HG03457 (cell line): ENCODE measurements at regions not wholly inside any gene's neighbourhood (a gene's known extent, or its start where the extent isn't known, plus 50 kb on each side); places are given as distances from the start of the nearest gene placed in this dataset.
"Not testable (repeated sequence)": the region's sequence is repeated elsewhere in the genome, so short reads cannot be mapped to it uniquely, and the experiment has no call there.

Source experiments
- ATAC-seq: cut with Tn5 transposase; IDR thresholded peaks from one replicate; pipeline ENCODE4 v1.9.1; 2021; ENCODE audit warnings: moderate number of reproducible peaks; ENCODE audit not compliant: unreplicated experiment

DNA sequence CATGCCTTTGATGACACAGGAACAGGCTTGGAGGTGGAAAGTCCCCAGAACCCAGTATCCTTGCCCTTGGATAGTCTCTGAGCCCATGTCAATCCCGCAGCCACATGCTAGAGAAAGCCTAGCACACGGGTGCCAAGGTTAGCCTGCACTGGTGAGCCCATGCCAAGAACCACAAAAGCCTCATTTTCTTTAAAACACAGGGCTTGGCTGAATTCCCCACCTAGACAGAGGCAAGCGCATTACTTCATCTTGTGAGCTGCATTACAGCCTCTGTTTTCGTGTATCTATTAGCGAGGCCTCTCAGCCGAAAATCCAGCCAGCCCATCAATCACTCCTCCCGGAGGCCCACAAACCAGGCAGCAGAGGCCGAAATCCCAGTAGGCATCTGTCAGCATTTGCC is 314.9 kb upstream of the AUTS2 start:
- no peak for ATAC-seq

DNA sequence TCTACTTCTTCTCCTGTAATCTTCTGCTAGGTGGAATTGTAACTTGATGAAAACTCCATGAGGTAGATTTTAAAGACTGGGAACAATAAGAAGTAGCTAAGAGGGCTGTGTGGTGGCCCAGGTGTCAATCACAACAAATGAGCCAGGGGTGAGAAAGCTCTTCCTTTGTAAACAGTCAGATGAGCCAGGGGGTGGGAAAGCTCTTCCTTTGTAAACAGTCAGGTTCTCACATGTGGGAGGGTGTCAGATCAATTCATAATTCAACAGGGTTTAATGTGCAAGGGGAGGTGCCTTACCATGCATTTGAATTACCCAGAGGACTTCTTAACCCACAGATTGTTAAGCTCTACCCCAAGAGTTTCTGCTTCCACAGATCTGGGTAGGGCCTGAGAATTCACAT is 312.4 kb upstream of the AUTS2 start:
- no peak for ATAC-seq

DNA sequence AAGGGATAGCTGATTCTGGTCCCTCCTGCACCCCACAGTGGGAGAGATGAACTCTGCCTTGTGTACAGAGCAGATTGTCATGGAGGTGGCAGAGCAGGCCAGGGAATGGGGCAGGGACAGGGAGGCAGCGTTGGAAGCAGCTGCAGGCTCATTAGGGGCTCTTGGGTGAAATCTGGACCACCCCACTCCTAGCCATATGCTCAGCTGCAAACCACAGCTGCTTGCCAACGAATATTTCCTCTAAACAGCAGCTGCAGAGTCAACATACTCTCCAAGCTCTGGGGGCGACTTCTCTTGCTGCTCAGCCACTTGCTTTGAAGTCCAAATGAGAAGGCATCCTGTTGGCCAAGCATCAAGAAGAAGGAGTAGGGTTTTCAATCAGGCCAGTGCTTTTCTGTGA is 302.3 kb upstream of the AUTS2 start:
- ATAC-seq: no peak

- no peak for ATAC-seq
These were observed 297.0 kb upstream of the AUTS2 start for GRCh38 chr7:69301253-69301652.

DNA sequence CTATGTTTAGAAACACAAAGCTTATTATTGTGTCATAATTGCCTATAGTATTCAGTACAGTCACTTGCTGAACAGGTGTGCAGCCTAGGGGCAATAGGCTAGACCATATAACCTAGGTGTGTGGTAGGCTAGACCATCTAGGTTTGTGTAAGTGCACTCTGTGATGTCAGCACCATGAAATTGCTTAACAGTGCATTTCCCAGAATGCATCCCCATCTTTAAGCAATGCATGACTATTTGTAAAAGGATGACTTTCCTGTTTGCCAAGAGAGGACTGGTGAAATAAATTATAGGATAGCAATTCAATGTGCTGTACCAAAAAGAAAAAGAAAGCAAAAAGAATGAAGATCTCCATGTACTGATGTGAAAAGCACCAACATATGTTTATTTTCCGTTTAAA is 288.7 kb upstream of the AUTS2 start:
- no peak for ATAC-seq

DNA sequence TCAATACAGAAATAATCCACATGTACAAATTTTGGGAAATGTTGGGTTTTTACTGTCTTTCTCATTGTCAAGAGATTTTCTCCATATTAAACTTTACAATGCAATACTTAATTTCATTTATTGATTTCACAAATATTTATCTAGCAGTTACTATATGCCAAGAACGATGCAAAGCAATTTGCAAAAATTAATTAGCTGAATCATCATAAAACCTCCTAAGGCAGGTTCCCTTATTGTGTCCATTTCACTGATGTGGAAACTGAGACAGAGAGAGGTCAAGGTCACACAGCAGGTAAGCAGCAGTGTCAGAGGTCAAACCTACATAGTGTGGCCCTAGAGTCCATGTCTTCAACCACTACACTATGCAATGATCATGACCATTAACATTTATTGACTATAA is 286.8 kb upstream of the AUTS2 start:
- no peak for ATAC-seq

DNA sequence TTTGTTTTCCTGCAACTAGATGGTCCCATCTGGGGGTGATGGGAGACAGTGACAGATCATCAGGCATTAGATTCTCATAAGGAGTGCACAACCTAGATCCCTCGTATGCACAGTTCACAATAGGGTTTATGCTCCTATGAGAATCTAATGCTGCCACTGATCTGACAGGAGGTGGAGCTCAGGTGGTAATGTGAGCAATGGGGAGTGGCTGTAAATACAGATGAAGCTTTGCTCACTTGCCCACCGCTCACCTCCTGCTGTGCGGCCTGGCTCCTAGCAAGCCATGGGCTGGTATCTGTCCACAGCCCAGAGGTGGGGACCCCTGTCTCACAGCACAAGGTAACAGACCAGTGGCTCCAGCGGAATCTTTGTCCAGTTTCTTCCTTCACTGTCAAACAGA is 284.4 kb upstream of the AUTS2 start:
- not testable (repeated sequence) for ATAC-seq

DNA sequence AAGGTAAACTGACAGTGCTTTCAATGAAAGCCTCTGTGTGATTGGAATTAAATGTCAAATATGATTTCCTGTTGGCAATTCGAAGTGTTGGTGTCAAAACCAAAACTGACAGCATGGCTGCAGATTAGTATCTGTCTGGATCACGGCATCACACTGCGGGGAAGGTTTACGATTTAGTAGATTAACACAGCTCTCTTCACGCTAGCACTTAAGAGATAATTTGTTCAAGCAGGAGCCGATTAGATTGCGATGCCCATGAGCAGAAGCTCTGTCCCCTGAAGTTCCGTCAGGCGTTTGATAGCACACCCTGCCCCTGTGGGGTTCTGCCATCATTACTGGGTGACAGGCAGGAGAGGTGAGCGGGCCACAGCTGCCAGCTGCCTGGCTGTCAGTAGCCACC is 279.5 kb upstream of the AUTS2 start:
- ATAC-seq: no peak

DNA sequence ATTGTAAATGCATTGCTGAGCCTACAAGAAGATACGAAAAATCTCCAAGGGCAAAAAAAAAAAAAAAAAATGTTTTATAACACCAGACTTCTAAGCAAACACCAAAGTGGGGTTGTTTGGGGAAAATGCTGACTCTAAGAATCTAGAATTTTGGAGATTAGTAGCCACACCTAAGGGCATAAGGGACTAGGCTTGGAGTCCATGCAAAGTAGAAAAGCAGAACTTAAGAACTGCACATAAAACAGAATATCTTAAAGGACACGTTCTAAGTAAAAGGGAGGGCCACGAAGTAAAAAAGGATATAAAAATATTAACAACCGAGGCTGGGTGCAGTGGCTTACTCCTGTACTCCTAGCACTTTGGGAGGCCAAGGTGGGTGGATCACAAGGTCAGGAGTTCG is 269.8 kb upstream of the AUTS2 start:
- ATAC-seq: no peak

- ATAC-seq: no peak
These were observed 263.6 kb upstream of the AUTS2 start for GRCh38 chr7:69334701-69335100.

DNA sequence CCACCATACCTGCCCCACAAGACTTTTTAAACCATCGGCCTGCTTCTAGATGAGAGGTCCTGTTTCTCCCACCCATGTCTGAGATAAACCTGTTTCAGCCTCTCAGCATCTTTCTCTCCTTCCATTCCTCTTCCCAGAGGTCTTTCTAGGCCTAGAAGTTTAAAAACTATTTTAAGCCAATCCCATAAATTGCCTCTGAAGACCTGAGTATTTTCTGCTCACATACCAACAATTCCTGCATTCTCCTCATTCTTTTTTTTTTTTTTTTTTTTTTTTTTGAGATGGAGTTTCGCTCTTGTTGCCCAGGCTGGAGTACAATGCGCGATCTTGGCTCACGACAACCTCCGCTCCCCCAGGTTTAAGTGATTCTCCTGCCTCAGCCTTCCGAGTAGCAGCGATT is 262.9 kb upstream of the AUTS2 start:
- ATAC-seq: no peak

- ATAC-seq: no peak
These were observed 261.3 kb upstream of the AUTS2 start for GRCh38 chr7:69336976-69337375.

GRCh38 chr7:69338144-69338543 is 260.1 kb upstream of the AUTS2 start:
- ATAC-seq: no peak

DNA sequence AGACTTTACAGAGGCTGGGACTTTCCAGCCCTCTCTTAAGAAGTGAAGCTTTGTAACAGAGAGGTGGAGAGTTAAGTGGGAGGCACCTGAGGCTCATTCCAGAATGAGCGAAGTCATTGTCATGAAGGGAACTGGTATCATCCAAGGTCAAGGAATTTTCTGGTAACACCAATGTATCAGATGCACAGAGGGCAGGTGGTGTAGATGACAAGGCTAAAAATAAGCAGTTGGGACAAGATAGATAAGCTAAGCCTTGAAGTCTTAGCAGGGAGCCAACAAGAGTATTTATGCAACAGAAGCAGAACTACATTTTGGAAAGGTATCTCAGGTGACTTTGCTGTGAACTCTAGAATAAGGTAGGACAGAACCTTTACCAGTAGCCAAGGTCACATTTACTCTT is 257.0 kb upstream of the AUTS2 start:
- no peak for ATAC-seq

DNA sequence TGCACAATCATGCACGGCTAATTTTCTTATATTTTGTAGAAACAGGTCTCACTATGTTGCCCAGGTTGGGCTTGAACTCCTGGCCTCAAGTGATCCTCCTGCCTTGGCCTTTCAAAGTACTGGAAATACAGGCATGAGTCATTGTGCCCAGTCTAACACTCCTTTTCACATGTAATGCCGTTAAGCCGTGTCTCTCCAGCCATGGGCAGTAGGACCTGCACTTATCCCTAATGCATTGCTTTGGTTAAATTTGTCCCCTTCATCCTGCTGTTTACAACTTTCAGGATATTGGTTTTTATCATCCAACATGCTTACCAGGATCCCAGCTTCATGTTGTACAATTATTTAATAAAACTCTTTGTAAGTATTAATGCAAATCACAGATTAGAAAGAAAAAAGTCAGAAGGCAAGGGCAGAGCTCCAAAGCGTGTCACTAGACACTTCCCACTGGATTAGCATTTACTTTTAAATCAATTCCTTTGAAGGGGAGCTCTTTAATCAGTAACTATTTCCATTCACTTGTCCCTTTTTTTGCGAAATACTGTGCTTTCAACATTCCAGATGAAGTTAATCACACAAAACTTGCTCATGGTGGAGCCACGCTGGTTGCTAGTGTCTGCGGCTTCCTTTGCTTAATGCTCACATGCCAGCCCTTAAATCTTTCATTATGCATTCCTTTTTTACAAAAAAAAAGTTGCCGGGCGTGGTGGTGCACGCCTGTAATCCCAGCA is 256.0 kb upstream of the AUTS2 start:
- ATAC-seq: no peak

DNA sequence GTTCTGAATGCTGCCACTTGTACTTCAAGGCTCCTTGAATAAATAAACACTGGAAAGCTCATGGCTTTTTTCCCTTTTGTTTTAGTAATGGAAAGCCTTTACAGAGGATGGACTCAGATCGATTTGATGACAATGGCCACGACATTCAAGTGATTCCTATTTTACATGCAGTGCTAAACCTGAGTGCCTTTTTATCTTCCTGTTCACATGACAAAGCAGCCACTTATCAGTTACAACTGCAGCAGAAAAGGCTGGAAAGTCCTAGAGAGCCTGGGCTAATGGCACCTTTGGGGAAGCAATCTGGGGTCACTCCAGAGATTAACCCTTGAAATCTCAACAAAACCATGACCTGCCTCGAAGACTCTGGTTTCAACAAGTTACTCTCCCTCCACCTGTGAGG is 249.0 kb upstream of the AUTS2 start:
- no peak for ATAC-seq

DNA sequence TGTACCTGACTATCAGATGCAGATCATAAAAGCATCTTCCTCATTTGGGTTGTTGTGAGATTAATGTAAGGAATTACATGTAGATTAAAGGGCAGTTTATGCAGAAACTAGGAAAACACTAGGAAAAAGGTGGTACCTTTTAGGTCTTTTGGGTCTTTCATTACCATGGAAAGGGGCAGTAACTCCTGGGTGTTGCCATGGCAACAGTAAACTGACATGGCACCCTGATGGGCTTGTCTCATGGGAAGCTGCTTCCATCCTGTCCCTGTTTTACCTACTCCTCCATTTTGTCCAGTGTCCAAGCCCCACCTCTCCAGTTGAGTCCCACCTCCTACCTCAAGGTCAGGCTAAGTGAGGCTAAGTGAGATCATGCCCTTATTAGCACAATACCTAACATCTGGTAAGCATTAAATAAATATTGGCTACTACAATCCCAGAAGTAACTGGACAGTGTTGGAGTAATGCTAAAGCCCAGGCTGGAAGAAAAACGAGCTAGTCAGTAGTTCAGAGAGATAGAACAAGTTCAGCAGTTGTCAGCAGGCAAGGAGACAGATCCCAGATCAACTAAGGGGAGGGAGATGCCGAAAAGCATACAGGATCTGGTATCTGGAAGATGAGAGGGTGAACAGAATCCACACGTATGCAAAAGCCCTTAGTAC is 240.0 kb upstream of the AUTS2 start:
- ATAC-seq: no peak

DNA sequence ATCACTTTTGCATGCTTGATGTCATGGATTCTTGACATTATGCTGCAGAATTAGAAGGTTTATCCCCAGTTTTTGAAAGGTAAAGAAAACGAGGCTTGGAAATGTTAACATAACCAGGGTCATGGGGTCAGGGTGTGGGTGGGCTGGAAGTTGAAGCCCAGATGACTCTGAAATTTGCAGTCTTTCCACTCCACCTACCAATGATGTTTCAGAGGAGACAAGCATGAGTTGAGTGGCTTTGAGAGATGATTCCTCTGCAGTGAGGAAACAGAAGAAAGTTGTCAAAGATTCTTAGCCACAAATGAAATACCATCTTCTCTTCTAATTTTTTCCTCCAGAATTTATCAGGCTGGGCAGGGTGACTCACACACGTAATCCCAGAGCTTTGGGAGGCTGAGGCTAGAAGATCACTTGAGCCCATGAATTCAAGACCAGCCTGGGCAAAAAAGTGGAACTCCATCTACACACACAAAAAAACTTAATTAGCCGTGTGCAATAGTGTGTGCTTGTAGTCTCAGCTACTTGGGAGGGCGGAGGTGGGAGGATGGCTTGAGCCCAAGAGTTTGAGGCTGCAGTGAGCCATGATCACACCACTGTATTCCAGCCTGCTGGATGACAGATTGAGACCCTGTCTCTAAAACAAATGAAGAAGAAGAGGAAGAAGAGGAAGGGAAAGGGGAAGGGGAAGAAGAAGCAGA is 239.1 kb upstream of the AUTS2 start:
- no peak for ATAC-seq

GRCh38 chr7:69360913-69361312 is 237.4 kb upstream of the AUTS2 start:
- ATAC-seq: no peak

GRCh38 chr7:69363136-69363535 is 235.1 kb upstream of the AUTS2 start:
- no peak for ATAC-seq

GRCh38 chr7:69364813-69365643 is 233.2 kb upstream of the AUTS2 start:
- ATAC-seq: no peak
